HG03108 (cell line): ENCODE measurements at regions not wholly inside any gene's neighbourhood (a gene's known extent, or its start where the extent isn't known, plus 50 kb on each side); places are given as distances from the start of the nearest gene placed in this dataset.

Source experiments
- ATAC-seq: cut with Tn5 transposase; IDR thresholded peaks from one replicate; pipeline ENCODE4 v1.9.1; 2021; ENCODE audit warnings: moderate library complexity; ENCODE audit not compliant: unreplicated experiment

DNA sequence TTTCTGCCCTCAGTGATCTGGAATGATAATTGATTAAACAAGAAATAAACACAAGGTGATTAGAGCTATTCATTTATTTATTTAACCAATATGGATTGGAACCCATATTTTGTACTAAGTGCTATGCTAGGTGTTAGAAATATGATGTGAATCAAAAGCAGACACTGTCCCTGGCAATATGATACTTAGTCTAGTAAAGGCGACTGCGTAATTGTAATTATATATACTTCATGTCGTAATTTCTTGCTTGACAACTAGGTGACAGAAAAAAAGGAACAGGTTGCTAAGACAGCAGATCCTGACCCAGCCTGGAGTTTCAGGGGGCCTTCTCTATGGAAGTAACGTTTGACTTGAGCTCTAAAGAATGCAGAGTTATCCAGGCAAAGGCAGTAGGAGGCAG lies 236.5 kb upstream of the F9 start:
- ATAC-seq = no peak

- ATAC-seq = no peak
These were observed 240.2 kb upstream of the F9 start for GRCh38 chrX:139290310-139290709.

GRCh38 chrX:139287155-139287924 lies 243.2 kb upstream of the F9 start:
- no peak for ATAC-seq

DNA sequence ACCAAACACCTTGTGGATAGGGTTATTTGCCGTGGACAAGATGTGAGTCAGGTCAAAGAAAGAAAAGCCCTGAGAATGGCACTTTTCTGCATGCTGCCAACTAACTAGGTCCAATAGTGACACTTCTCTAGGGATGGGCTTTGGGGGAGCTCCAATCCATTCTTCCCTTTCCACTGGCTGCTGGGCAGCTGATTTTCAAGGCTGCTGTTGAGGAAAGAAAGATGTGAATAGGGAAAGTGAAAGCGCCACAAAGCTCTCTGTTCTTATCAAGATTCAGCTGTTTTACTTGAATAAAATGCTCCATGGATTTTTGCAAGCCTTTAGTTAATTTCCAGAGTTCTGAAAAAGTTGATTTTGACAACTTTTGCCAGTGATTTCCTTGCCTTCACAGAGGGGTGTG lies 244.2 kb upstream of the F9 start:
- ATAC-seq = no peak

- ATAC-seq = no peak
These were observed 262.7 kb upstream of the F9 start for GRCh38 chrX:139267851-139268250.

GRCh38 chrX:139246295-139246694 lies 284.2 kb upstream of the F9 start:
- ATAC-seq = no peak

DNA sequence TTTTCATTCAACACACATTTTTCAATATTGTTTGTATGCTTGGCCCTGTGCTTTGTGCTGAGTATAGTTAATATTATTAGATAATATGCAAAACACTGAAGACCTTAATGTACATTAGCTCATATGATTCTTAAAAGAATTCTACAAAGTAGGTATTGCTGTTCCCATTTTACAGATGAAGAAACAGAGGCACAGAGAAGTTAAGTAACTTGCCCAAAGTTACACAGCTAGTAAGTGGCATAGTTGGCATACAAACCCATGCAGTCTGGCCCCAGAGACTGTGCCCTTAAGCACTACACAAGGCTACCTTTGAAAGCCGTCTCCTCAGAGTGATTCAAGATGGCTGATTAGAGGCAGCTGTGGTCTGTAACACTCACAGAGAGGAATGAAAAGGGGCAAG lies 293.4 kb upstream of the F9 start:
- no peak for ATAC-seq

DNA sequence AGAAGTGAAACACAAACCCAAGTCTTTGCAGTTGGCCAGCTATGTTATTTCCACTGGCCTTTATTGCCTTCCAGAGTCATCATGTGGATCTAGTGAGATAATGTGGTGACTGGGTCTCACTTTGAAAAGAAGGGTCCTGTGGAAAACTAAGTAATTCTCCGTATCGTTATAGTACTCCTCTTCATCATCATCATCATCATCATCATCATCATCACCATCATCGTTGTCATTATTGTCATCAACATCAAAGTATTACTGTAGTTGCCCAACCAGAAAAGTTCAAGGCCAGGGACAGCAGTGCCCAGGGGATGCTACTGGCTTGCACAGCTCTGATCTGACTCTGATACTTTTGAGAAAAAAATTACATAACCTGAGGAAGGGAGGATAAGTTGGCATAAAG lies 295.6 kb upstream of the F9 start:
- ATAC-seq = no peak

- no peak for ATAC-seq
These were observed 305.4 kb upstream of the F9 start for GRCh38 chrX:139224953-139225665.

DNA sequence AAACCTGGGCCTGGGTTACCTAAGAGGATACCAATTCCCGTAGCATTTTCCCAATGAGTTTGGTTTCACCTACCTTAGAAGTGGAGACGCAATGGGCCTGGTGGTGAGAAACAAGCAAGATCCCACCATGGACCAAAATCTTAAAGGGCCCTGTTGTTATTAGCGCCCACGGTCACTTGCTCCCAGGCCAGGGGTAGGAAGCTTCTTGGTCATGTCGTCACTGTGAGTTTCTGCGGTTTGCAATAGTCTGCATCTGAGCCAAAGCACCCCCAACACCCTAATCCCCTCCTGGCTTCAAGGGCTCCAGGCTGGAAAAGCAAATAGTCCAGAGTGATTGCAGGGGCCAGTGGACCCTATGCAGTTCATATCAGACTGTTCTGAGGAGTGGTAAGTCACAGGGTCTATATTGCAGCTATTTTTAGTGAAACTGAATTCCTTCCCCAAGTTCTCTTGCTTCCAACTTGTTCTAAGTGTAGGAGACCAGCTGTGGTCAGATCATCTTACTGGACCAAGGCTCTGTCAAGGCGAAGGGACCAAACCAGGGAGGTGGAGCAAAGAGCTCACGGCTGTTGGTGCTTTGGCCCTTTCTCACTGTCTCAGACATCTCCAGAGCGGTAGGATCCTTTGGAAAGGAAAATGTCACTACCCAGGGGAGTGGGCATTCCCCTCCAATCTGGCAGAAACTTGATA lies 307.9 kb upstream of the F9 start:
- no peak for ATAC-seq

GRCh38 chrX:139213241-139213709 lies 317.3 kb upstream of the F9 start:
- ATAC-seq = no peak

GRCh38 chrX:139211568-139212182 lies 318.9 kb upstream of the F9 start:
- ATAC-seq = no peak

DNA sequence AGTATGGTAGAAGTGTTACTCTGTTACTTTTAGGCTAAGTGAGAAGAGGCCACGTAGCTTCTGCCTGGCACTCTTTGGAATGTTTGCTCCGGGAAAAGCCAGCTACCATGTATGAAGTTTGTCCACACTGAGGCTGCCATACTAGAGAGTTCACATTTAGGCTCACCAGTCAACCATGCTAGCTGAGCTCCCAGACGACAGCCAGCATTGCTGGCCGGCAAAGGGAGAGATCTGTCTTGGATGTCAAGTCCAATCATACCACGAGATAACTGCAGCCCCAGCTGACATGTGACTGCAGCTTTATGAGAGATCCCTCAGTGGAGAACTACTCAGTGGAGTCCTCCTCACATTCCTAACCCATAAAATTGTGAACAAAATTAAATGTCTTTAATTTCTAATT lies 321.2 kb upstream of the F9 start:
- ATAC-seq = no peak

GRCh38 chrX:139207655-139208054 lies 322.9 kb upstream of the F9 start:
- no peak for ATAC-seq

DNA sequence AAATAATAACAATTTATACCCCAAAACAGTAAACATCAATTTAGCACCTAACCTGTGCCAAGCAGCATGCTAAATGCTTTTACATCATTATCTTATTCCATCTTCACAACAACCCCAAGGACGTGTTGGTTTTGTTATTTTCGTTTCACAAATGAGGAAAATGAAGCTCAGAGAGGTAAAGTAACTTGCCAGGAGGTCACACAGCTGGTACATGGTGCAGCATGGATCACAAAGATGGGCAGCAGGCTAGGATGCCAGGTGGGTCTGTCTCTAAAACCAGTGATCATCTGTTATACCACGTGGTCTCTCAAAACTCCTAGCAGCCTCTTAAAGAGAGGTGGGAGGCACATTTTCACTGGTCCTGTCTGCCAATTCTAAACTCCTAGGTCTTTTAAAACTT lies 323.6 kb upstream of the F9 start:
- ATAC-seq = no peak

DNA sequence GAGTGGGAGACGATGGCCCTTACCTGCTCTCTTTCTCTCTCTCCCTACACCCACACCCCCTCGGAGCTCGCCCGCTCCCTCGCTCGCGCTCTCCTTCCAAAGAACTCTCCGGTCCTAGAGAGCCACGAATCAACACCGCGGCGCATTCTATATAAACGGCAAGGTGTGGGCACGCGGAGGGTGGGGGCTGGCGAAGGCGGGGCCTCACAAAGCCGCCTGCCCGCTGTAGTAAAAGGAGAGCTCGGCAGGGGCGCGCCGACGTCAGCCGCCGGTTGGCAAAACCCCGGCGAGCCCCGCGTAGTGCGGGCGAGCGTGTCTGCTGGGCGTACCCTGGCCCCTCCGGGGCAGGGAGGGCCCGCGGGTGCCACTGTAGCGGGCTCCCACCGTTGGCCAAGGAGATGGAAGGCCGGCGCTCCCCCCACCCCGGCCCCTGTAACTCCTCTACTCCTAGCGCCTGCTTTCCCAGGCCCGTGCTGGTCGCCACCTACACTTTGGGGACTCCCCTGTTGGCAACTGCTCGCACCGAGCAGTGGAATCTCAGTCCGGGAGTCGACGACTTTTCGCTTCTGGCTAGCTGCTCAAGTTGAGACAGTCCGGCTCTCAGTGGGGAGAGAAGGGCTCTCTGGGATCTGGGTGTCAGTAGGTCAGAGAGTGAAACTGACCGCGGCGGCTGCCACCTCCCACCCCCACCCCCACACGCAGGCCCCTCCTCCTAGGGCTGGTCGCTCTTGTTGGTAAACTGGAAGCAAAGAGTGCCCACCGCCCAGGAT lies 325.5 kb upstream of the F9 start:
- ATAC-seq = no peak

DNA sequence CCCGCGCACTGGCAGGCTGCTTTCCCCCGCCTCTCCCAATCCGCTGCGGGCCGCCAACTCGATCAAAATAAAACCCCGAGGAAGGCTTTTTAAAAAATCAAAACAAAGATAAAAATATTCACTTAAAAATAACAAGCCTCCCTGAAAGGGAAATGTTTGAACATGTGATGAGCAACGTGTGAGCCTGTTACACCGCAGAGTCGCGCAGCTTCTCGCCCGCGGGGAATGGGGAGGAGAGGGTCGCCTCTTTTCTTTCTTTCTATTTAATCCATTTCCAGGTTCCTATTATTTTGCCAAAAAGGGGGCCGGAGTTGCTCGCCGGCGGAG lies 326.0 kb upstream of the F9 start:
- no peak for ATAC-seq

DNA sequence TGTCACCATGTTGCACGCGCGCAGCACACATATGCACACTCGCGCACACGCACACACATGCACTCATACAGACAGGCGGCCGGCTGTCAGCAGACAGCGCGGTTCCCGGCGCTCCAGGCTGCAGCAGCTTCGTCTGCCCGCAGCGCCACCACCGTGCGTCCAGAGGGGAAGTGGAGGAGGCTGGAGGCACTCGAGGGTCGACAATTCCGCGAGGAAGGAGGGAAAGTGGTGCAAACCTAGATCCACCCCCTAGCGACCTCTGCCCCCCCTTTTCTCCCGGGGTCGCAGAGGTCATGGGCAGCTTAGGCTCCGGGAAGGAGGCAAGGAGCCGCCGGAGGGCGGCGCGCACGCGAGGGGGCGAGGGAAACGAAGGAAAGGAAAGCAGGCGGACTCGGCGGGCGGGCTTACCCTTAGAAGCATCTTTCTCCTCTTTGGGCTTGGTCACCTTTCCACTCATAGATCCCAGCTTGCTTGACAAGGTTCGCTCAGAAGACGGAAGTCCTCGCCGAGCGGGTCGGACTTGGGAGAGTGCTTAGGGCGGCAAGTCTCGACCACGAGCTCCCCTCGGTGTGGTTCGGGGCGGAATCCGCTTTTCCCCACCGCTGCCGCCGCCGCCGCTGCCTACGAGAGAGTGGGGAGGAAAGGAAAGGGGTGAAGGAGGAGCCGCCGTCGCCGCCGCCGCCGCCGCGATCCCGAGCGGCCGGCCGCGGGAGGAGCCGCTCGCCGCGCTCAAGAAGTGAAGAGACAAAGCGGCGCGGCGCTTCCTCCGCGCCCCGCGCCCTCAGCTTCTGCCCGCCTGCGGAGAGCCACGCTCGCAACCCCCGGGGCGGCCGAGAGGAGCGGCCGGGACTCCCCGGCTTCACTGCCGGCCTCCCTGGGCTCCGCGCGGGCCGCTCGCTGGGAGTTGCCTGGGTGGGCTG lies 326.6 kb upstream of the F9 start:
- ATAC-seq = no peak

DNA sequence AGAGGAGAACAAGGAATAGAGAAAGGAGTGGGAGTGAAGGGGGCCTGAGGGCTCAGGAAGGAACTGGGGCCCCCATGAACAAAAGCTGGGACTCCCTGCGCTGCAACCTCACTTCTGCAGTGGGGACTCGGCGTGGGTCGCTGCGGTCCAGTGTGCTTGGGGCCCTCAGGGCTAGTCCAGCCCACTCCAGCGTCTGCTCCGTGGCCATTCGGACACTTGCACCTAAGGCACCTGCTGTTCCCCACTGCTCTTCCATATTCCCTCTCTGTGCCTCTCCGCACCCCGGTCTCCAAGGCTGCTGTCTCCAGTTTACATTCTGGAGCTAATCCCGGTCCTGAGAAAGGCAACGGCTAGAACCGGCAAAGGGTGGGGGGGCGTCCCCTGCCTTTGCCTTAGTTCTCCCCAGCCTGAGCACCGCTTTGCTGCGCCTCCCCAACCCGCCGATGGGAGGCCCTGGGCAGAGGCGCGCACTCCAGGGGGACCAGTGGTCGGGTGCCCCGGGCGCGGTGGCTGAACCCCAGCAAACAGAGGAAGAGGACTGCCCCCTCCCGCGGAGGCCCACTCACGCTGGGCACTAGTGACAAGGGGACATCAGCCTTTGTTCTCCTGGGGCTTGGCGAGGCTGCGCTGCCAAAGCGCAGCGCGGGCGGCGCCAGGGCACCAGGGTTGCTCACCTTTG lies 327.7 kb upstream of the F9 start:
- no peak for ATAC-seq
